HG03439 (cell line): ENCODE measurements at regions not wholly inside any gene's neighbourhood (a gene's known extent, or its start where the extent isn't known, plus 50 kb on each side); places are given as distances from the start of the nearest gene placed in this dataset.

Source experiments
- ATAC-seq: cut with Tn5 transposase; IDR thresholded peaks from one replicate; pipeline ENCODE4 v1.9.1; 2021; ENCODE audit warnings: mild to moderate bottlenecking, moderate library complexity; ENCODE audit not compliant: unreplicated experiment

- ATAC-seq: no peak
Measured at GRCh38 chr4:167475951-167476350, 241.7 kb upstream of the SPOCK3 start.

- ATAC-seq: no peak
Measured at GRCh38 chr4:167492007-167492406, 257.7 kb upstream of the SPOCK3 start.

- no peak for ATAC-seq
Measured at GRCh38 chr4:167509551-167509950, 275.3 kb upstream of the SPOCK3 start.

GRCh38 chr4:167524091-167524490 lies 289.8 kb upstream of the SPOCK3 start:
- ATAC-seq: no peak

- ATAC-seq: no peak
Measured at GRCh38 chr4:167537761-167538160, 303.5 kb upstream of the SPOCK3 start.

- ATAC-seq: no peak
Measured at GRCh38 chr4:167541286-167541685, 307.0 kb upstream of the SPOCK3 start.

GRCh38 chr4:167544391-167544790 lies 310.1 kb upstream of the SPOCK3 start:
- no peak for ATAC-seq

GRCh38 chr4:167550021-167550420 lies 315.7 kb upstream of the SPOCK3 start:
- ATAC-seq: no peak

GRCh38 chr4:167555338-167556022 lies 321.2 kb upstream of the SPOCK3 start:
- peak; percentile 59 for ATAC-seq

- ATAC-seq: no peak
Measured at GRCh38 chr4:167578906-167579305, 344.6 kb upstream of the SPOCK3 start.

- no peak for ATAC-seq
Measured at GRCh38 chr4:167581449-167581965, 347.2 kb upstream of the SPOCK3 start.

GRCh38 chr4:167587361-167587760 lies 353.1 kb upstream of the SPOCK3 start:
- ATAC-seq: no peak

GRCh38 chr4:167595898-167596297 lies 361.6 kb upstream of the SPOCK3 start:
- ATAC-seq: no peak

GRCh38 chr4:167602157-167602556 lies 367.9 kb upstream of the SPOCK3 start:
- no peak for ATAC-seq

- ATAC-seq: no peak
Measured at GRCh38 chr4:167606551-167606950, 372.3 kb upstream of the SPOCK3 start.

GRCh38 chr4:167613381-167613780 lies 379.1 kb upstream of the SPOCK3 start:
- ATAC-seq: no peak

- no peak for ATAC-seq
Measured at GRCh38 chr4:167614866-167615265, 380.6 kb upstream of the SPOCK3 start.

- no peak for ATAC-seq
Measured at GRCh38 chr4:167616476-167616875, 382.2 kb upstream of the SPOCK3 start.

- ATAC-seq: peak; percentile 89
Measured at GRCh38 chr4:167622481-167623240, 388.4 kb upstream of the SPOCK3 start.

- ATAC-seq: no peak
Measured at GRCh38 chr4:167623241-167623572, 388.9 kb upstream of the SPOCK3 start.

GRCh38 chr4:167629272-167629671 lies 395.0 kb upstream of the SPOCK3 start:
- ATAC-seq: no peak

GRCh38 chr4:167642250-167642649 lies 408.0 kb upstream of the SPOCK3 start:
- no peak for ATAC-seq
